ENCODE measurements at regions not wholly inside any gene's neighbourhood (a gene's known extent, or its start where the extent isn't known, plus 50 kb on each side); places are given as distances from the start of the nearest gene placed in this dataset.

- Mint-ChIP-seq H3K36me3 (ENCODE audit: low read depth, unreplicated experiment) (no peaks in the 10 kb centered on the region), H3K9me3 (ENCODE audit: unreplicated experiment) (no peaks in the 10 kb centered on the region), H3K4me1 (ENCODE audit: low read depth, unreplicated experiment) (peaks cover 8% of the 10 kb centered on the region), H3K4me3 (ENCODE audit: unreplicated experiment) (no peak overlapping the region), H3K27me3 (ENCODE audit: low read depth, unreplicated experiment) (no peaks in the 10 kb centered on the region), H3K27ac (ENCODE audit: unreplicated experiment) (no peak overlapping the region)
- Histone ChIP-seq H3K4me1 (ENCODE audit: insufficient read depth, low read length) (no peaks in the 10 kb centered on the region), H3K4me2 (ENCODE audit: low read length) (no peak overlapping the region), H2AFZ (ENCODE audit: low read depth, low read length) (no peak overlapping the region), H4K20me1 (ENCODE audit: insufficient read depth, low read length) (no peaks in the 10 kb centered on the region), H3K4me3 (ENCODE audit: insufficient read depth, low read depth, low read length) (no peak overlapping the region), H3K9ac (ENCODE audit: low read length) (no peak overlapping the region), H3K36me3 (ENCODE audit: insufficient read depth, low read length) (no peaks in the 10 kb centered on the region), H3K79me2 (ENCODE audit: insufficient read depth, low read length) (no peaks in the 10 kb centered on the region), H3K9me3 (ENCODE audit: insufficient read depth, low read depth, low read length) (no peaks in the 10 kb centered on the region), H3K27ac (ENCODE audit: low read depth, low read length) (no peak overlapping the region), H3K27me3 (ENCODE audit: insufficient read depth, low read length) (no peaks in the 10 kb centered on the region)
- TF ChIP-seq CTCF (IDR thresholded peaks at IDR 0.05; ENCODE audit: insufficient read depth, low read depth, low read length) = no peak
- no peak for TF ChIP-seq EZH2 (IDR thresholded peaks at IDR 0.05; ENCODE audit: insufficient read depth, low read length)
- DNase-seq (ENCODE audit: low read depth) = peak; percentile 8
- FAIRE-seq = no peak
Observed at GRCh38 chr13:97567510-97568243, 133.7 kb downstream of the RAP2A start.

- H3K4me1 ChIP-seq (ENCODE audit: insufficient read depth, low read length) = no peaks in the 10 kb centered on the region
Observed at GRCh38 chr13:97568850-97569249, 134.9 kb downstream of the RAP2A start.

More at GRCh38 chr13:97568850-97569249, 134.9 kb downstream of the RAP2A start:
- no peak for TF ChIP-seq EZH2 (IDR thresholded peaks at IDR 0.05; ENCODE audit: insufficient read depth, low read length)
- no peak for TF ChIP-seq CTCF (IDR thresholded peaks at IDR 0.05; ENCODE audit: insufficient read depth, low read depth, low read length)
- no peak overlapping the region for H3K4me3 ChIP-seq (ENCODE audit: insufficient read depth, low read depth, low read length)
- H3K4me1 Mint-ChIP-seq (ENCODE audit: low read depth, unreplicated experiment) = peaks cover 8% of the 10 kb centered on the region
- no peaks in the 10 kb centered on the region for H3K79me2 ChIP-seq (ENCODE audit: insufficient read depth, low read length)
- H3K36me3 ChIP-seq (ENCODE audit: insufficient read depth, low read length) = no peaks in the 10 kb centered on the region
- no peaks in the 10 kb centered on the region for H3K27me3 Mint-ChIP-seq (ENCODE audit: low read depth, unreplicated experiment)
- H2AFZ ChIP-seq (ENCODE audit: low read depth, low read length) = no peak overlapping the region
- H3K9me3 Mint-ChIP-seq (ENCODE audit: unreplicated experiment) = no peaks in the 10 kb centered on the region
- no peak overlapping the region for H3K27ac Mint-ChIP-seq (ENCODE audit: unreplicated experiment)
- DNase-seq (ENCODE audit: low read depth) (no peak), FAIRE-seq (no peak)
- no peak overlapping the region for H3K4me3 Mint-ChIP-seq (ENCODE audit: unreplicated experiment)
- no peak overlapping the region for H3K9ac ChIP-seq (ENCODE audit: low read length)
- no peak overlapping the region for H3K4me2 ChIP-seq (ENCODE audit: low read length)
- no peaks in the 10 kb centered on the region for H4K20me1 ChIP-seq (ENCODE audit: insufficient read depth, low read length)
- no peaks in the 10 kb centered on the region for H3K27me3 ChIP-seq (ENCODE audit: insufficient read depth, low read length)
- H3K9me3 ChIP-seq (ENCODE audit: insufficient read depth, low read depth, low read length) = no peaks in the 10 kb centered on the region
- H3K27ac ChIP-seq (ENCODE audit: low read depth, low read length) = no peak overlapping the region
- H3K36me3 Mint-ChIP-seq (ENCODE audit: low read depth, unreplicated experiment) = no peaks in the 10 kb centered on the region
